ENCODE measurements at regions not wholly inside any gene's neighbourhood (a gene's known extent, or its start where the extent isn't known, plus 50 kb on each side); places are given as distances from the start of the nearest gene placed in this dataset.

GRCh38 chr9:89674667-89675057 lies 69.8 kb downstream of the GADD45G start:
- TF ChIP-seq CTCF (IDR thresholded peaks at IDR 0.05) (no peak), POLR2A (IDR thresholded peaks at IDR 0.05) (no peak)

Data from gastroesophageal sphincter (tissue), 3 donors.